ENCODE measurements at regions not wholly inside any gene's neighbourhood (a gene's known extent, or its start where the extent isn't known, plus 50 kb on each side); places are given as distances from the start of the nearest gene placed in this dataset.

DNA sequence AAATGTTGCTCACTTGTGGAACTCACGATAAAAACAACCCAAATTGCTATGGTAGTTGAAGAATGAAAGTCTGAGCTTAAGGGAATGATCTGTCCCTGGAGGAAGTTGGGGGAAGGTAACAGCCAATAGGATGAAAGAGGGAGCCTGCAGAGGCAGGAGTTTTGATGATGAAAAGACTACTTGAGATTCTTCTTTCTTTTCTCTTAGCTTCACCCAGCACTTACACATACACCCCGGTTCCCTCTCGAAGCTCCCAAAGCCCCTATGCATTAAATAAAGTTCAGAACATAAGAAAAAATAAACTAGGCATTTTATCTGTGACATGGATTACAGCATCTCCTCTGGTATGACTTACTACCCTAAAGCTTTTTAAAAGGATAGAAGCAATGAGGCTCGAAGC, 122.9 kb upstream of the GATB start:
- no peaks in the 10 kb centered on the region for H3K9me3 Mint-ChIP-seq
- no peak overlapping the region for H3K4me3 Mint-ChIP-seq
- H3K36me3 Mint-ChIP-seq (ENCODE audit: low read depth): no peaks in the 10 kb centered on the region
- H3K27ac Mint-ChIP-seq: no peak overlapping the region
- peaks cover 28% of the 10 kb centered on the region for H3K27me3 Mint-ChIP-seq (ENCODE audit: low read depth)
- H3K4me1 Mint-ChIP-seq: no peaks in the 10 kb centered on the region
- TF ChIP-seq, protein P1, sequence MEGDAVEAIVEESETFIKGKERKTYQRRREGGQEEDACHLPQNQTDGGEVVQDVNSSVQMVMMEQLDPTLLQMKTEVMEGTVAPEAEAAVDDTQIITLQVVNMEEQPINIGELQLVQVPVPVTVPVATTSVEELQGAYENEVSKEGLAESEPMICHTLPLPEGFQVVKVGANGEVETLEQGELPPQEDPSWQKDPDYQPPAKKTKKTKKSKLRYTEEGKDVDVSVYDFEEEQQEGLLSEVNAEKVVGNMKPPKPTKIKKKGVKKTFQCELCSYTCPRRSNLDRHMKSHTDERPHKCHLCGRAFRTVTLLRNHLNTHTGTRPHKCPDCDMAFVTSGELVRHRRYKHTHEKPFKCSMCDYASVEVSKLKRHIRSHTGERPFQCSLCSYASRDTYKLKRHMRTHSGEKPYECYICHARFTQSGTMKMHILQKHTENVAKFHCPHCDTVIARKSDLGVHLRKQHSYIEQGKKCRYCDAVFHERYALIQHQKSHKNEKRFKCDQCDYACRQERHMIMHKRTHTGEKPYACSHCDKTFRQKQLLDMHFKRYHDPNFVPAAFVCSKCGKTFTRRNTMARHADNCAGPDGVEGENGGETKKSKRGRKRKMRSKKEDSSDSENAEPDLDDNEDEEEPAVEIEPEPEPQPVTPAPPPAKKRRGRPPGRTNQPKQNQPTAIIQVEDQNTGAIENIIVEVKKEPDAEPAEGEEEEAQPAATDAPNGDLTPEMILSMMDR (IDR thresholded peaks at IDR 0.05; ENCODE audit: unreplicated experiment in 3 of 3): no peak

DNA sequence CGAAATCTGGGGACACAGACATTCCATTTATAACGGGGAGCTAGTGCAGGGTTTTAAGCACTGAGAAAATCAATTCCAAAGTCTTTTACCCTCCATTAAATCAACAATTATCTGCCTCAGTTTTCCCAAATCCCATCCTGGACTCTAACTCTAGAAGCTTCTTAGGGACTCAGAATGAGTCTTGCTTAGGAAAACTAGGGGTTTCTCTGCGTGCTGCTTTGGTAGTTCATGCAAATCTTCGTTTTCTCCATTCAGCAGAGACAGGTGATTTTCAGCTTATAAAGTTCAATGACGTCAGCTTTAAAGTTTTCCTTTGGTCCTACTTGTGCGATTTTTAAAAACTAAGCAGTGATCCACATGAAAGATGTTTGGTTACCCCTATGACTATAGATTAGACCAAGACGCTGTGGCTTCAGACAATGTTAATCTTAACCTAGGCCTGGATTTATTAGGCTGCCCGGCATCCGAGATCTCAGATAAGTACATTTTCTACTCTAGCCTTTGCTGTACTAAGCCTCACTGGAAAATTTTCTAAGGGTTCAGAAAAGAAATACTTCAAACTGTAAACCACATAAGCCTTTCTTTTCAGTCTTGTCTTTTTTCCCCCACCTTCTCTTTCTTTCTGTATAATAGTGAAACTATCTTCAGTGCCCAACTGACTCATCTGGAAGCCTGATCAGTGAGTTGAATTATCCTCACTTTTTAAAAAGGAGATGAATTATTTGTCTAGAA, 121.4 kb upstream of the GATB start:
- Mint-ChIP-seq H3K27ac (no peak overlapping the region), H3K4me1 (no peaks in the 10 kb centered on the region), H3K36me3 (ENCODE audit: low read depth) (no peaks in the 10 kb centered on the region), H3K9me3 (no peaks in the 10 kb centered on the region), H3K27me3 (ENCODE audit: low read depth) (peaks cover 22% of the 10 kb centered on the region), H3K4me3 (no peak overlapping the region)
- TF ChIP-seq, protein P1 (IDR thresholded peaks at IDR 0.05; ENCODE audit: unreplicated experiment in 3 of 3): no peak

DNA sequence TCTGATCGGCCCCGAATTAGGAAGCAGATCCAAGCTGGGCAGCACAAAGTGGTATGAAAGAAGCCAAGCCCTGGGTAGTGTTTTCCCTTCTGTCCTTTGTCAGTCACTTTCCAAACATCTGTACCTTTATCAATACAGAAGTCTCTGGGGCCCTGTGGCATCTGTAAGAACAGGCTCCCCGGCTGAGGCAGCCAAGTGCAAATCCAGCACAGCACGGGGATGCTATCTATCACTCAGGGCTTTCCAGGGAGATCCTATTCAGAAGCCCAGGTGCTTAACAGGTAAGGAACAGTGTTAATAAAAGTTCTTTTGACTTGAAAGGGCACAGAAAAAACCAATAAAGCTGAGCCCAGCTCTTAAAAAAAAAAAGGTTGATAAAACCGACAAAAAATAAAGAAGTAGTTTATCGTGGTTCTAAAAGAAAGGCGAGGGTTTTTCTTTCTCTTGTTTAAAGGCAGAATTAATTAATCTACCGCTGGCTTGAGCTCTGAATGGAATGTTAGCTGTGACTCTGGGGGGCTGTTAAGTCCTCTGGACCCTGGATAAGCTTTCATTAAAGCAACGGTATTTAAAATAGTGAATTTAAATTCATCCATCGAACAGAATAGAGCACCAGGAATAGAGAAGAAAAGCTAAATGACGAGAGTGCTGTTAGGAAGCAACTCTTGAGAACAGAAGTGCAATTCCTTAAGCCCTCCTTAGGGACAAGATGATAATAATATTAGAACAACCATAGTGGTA, 119.1 kb upstream of the GATB start:
- TF ChIP-seq, protein P1 (IDR thresholded peaks at IDR 0.05; ENCODE audit: unreplicated experiment in 3 of 3): no peak
- Mint-ChIP-seq H3K9me3 (no peaks in the 10 kb centered on the region), H3K4me1 (no peaks in the 10 kb centered on the region), H3K27me3 (ENCODE audit: low read depth) (peaks cover 28% of the 10 kb centered on the region), H3K27ac (no peak overlapping the region), H3K4me3 (no peak overlapping the region), H3K36me3 (ENCODE audit: low read depth) (no peaks in the 10 kb centered on the region)

- Mint-ChIP-seq H3K9me3 (no peaks in the 10 kb centered on the region), H3K36me3 (ENCODE audit: low read depth) (no peaks in the 10 kb centered on the region), H3K27me3 (ENCODE audit: low read depth) (peaks cover 23% of the 10 kb centered on the region), H3K4me1 (no peaks in the 10 kb centered on the region), H3K4me3 (no peak overlapping the region), H3K27ac (no peak overlapping the region)
- TF ChIP-seq, protein P1 (IDR thresholded peaks at IDR 0.05; ENCODE audit: unreplicated experiment in 3 of 3): no peak
Measured at GRCh38 chr4:151876381-151876988, 115.7 kb upstream of the GATB start.

- H3K4me1 Mint-ChIP-seq: no peaks in the 10 kb centered on the region
- TF ChIP-seq, protein P1 (IDR thresholded peaks at IDR 0.05; ENCODE audit: unreplicated experiment in 3 of 3): no peak
- no peak overlapping the region for H3K4me3 Mint-ChIP-seq
- H3K9me3 Mint-ChIP-seq: no peaks in the 10 kb centered on the region
- H3K36me3 Mint-ChIP-seq (ENCODE audit: low read depth): no peaks in the 10 kb centered on the region
- H3K27ac Mint-ChIP-seq: no peak overlapping the region
- H3K27me3 Mint-ChIP-seq (ENCODE audit: low read depth): peaks cover 11% of the 10 kb centered on the region
Measured at GRCh38 chr4:151874328-151874727, 113.5 kb upstream of the GATB start.

Data from nephron (organoid).